GM23338 (cell line): ENCODE measurements at regions not wholly inside any gene's neighbourhood (a gene's known extent, or its start where the extent isn't known, plus 50 kb on each side); places are given as distances from the start of the nearest gene placed in this dataset.
A peak's percentile ranks its signal among the peaks of the same experiment; 100 is the strongest.

Source experiments
- ATAC-seq: fragments of 200-7000 bp; cut with Tn5 transposase; 3 replicates; pipeline ENCODE4 v1.9.1; 2020
- DNase-seq: peaks from one replicate; pipeline ENCODE4 v3.0.0-alpha.2; 2015; ENCODE audit warnings: low spot score
- H2AFZ ChIP-seq: fragments of 200-600 bp; sonication (generic); 2 replicates; pipeline ENCODE4 v1.8.0; 2016; ENCODE audit warnings: antibody characterized with exemption, mild to moderate bottlenecking, moderate library complexity
- H3F3A ChIP-seq: fragments of 200-600 bp; sonication (generic); replicated peaks from 2 replicates; pipeline ENCODE4 v1.8.0; 2017; ENCODE audit warnings: antibody characterized with exemption, mixed run types, low read depth
- H3K27ac ChIP-seq: fragments of 200-600 bp; sonication (generic); 2 replicates; pipeline ENCODE4 v1.6.1; 2016; ENCODE audit warnings: low read depth
- H3K27me3 ChIP-seq: fragments of 200-600 bp; sonication (generic); 2 replicates; pipeline ENCODE4 v1.8.0; 2016; ENCODE audit warnings: mild to moderate bottlenecking, mixed run types, moderate library complexity; ENCODE audit not compliant: insufficient read depth
- H3K36me3 ChIP-seq: fragments of 200-600 bp; sonication (generic); 2 replicates; pipeline ENCODE4 v1.8.0; 2016; ENCODE audit warnings: mild to moderate bottlenecking; ENCODE audit not compliant: insufficient read depth
- H3K4me1 ChIP-seq: fragments of 200-600 bp; sonication (generic); 2 replicates; pipeline ENCODE4 v1.8.0; 2016; ENCODE audit warnings: mild to moderate bottlenecking, moderate library complexity; ENCODE audit not compliant: insufficient read depth
- H3K4me2 ChIP-seq: fragments of 200-600 bp; sonication (generic); 2 replicates; pipeline ENCODE4 v1.7.1; 2017; ENCODE audit warnings: mixed run types
- H3K4me3 ChIP-seq: fragments of 200-600 bp; sonication (generic); 2 replicates; pipeline ENCODE4 v1.6.1; 2016; ENCODE audit warnings: mixed run types
- H3K79me2 ChIP-seq: fragments of 200-600 bp; sonication (generic); replicated peaks from 2 replicates; pipeline ENCODE4 v1.8.0; 2017; ENCODE audit warnings: mild to moderate bottlenecking; ENCODE audit not compliant: insufficient read depth
- H3K9me2 ChIP-seq: fragments of 200-600 bp; sonication (generic); 2 replicates; pipeline ENCODE4 v1.8.0; 2017; ENCODE audit not compliant: insufficient read depth
- H4K20me1 ChIP-seq: fragments of 200-600 bp; sonication (generic); replicated peaks from 2 replicates; pipeline ENCODE4 v1.8.0; 2017; ENCODE audit warnings: mild to moderate bottlenecking; ENCODE audit not compliant: insufficient read depth
- H3K27ac Mint-ChIP-seq: 2 replicates; pipeline ENCODE4 v1.8.0; 2020; ENCODE audit warnings: inconsistent platforms, mild to moderate bottlenecking, moderate library complexity, mixed read lengths
- H3K27me3 Mint-ChIP-seq: 3 replicates; pipeline ENCODE4 v1.8.0; 2022; ENCODE audit warnings: low read depth, mild to moderate bottlenecking, moderate library complexity, mixed read lengths, inconsistent platforms; ENCODE audit not compliant: insufficient read depth, poor library complexity
- H3K36me3 Mint-ChIP-seq: 3 replicates; pipeline ENCODE4 v1.8.0; 2021; ENCODE audit warnings: low read depth, mild to moderate bottlenecking, inconsistent platforms, moderate library complexity, mixed read lengths
- H3K4me1 Mint-ChIP-seq: 3 replicates; pipeline ENCODE4 v1.8.0; 2020; ENCODE audit warnings: mild to moderate bottlenecking, inconsistent platforms, mixed read lengths
- H3K4me3 Mint-ChIP-seq: 3 replicates; pipeline ENCODE4 v1.8.0; 2021; ENCODE audit warnings: moderate library complexity, mild to moderate bottlenecking, inconsistent platforms, mixed read lengths
- H3K9me3 Mint-ChIP-seq: 3 replicates; pipeline ENCODE4 v1.8.0; 2020; ENCODE audit warnings: moderate library complexity, mild to moderate bottlenecking, inconsistent platforms, mixed read lengths
- CREB1 ChIP-seq: fragments of 250-450 bp; sonication (Bioruptor Pico); IDR thresholded peaks from 2 replicates; pipeline ENCODE4 v1.5.0; 2020; ENCODE audit warnings: low read depth, mild to moderate bottlenecking, moderate library complexity
- ETS1 ChIP-seq: IDR thresholded peaks from 2 replicates; pipeline ENCODE4 v1.6.1; 2016; ENCODE audit warnings: antibody characterized with exemption
- EZH2 ChIP-seq: fragments of 200-600 bp; sonication (generic); IDR thresholded peaks from one replicate; pipeline ENCODE4 v1.8.0; 2017; ENCODE audit warnings: antibody characterized with exemption, mild to moderate bottlenecking, low read depth; ENCODE audit not compliant: unreplicated experiment
- NANOG ChIP-seq: IDR thresholded peaks from 2 replicates; pipeline ENCODE4 v1.6.1; 2016; ENCODE audit warnings: antibody characterized with exemption, borderline replicate concordance
- POLR2AphosphoS5 ChIP-seq: IDR thresholded peaks from 2 replicates; pipeline ENCODE4 v1.6.1; 2016; ENCODE audit warnings: antibody characterized with exemption, low read depth
- STAT1 ChIP-seq: IDR thresholded peaks from one replicate; pipeline ENCODE4 v1.6.1; 2016; ENCODE audit warnings: antibody characterized with exemption; ENCODE audit not compliant: unreplicated experiment
- ZNF114 ChIP-seq: fragments of 250-450 bp; sonication (Bioruptor Pico); IDR thresholded peaks from 2 replicates; pipeline ENCODE4 v1.5.0; 2020; ENCODE audit warnings: mild to moderate bottlenecking, moderate library complexity
- ZNF462 ChIP-seq: fragments of 250-450 bp; sonication (Bioruptor Pico); IDR thresholded peaks from 2 replicates; pipeline ENCODE4 v1.5.0; 2020; ENCODE audit warnings: mild to moderate bottlenecking, moderate library complexity

DNA sequence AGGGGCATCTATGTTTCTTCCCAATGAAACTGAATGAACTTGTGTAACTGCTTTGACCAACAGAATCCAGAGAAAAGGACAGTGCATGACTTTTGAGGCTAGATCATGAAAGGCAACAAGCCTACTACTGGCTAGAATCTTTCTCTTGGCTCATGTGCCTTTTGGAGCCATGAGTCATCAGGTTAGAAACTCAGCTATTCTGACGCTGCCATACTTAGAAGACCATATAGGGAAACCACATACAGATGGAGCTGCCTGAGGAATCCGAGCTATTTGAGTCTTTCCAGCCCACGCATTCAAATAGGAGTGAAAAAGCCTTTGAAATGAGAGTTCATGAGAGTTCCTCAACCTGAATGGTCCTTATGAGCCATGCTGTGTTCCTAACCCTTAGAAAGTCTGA lies 738.5 kb upstream of the CHRM3 start:
- Histone ChIP-seq H3F3A (no peaks in the 10 kb centered on the region), H4K20me1 (no peaks in the 10 kb centered on the region), H3K36me3 (no peaks in the 10 kb centered on the region), H3K4me2 (no peak overlapping the region), H3K4me3 (no peak overlapping the region), H3K27me3 (no peaks in the 10 kb centered on the region), H3K4me1 (peaks cover 11% of the 10 kb centered on the region; the same call in 1 of the 2 replicates), H3K9me2 (no peaks in the 10 kb centered on the region), H3K79me2 (no peaks in the 10 kb centered on the region), H3K27ac (peak overlapping the region; percentile 50), H2AFZ (no peak overlapping the region)
- no peak overlapping the region; the same call in 2 of the 3 replicates for H3K4me3 Mint-ChIP-seq
- H3K4me1 Mint-ChIP-seq = peaks cover 30% of the 10 kb centered on the region
- no peaks in the 10 kb centered on the region for H3K36me3 Mint-ChIP-seq
- H3K9me3 Mint-ChIP-seq = no peaks in the 10 kb centered on the region
- peak overlapping the region; percentile 97 for H3K27ac Mint-ChIP-seq
- H3K27me3 Mint-ChIP-seq = no peaks in the 10 kb centered on the region
- TF ChIP-seq ZNF114 (CRISPR knock-in tag) (0 out of 2 replicates have a peak, but pooled peaks have one; percentile 33), CREB1 (CRISPR knock-in tag) (peak; percentile 71; the same call in 1 of the 2 replicates), STAT1 (no peak), POLR2AphosphoS5 (no peak), ETS1 (no peak), NANOG (peak; percentile 40; the same call in 1 of the 2 replicates), EZH2 (no peak), ZNF462 (CRISPR knock-in tag) (peak; percentile 30; the same call in 1 of the 2 replicates)
- ATAC-seq = peak; percentile 99
- DNase-seq = peak; percentile 96
